ENCODE measurements at regions not wholly inside any gene's neighbourhood (a gene's known extent, or its start where the extent isn't known, plus 50 kb on each side); places are given as distances from the start of the nearest gene placed in this dataset.
"Not testable (repeated sequence)": the region's sequence is repeated elsewhere in the genome, so short reads cannot be mapped to it uniquely, and the experiment has no call there.

- Histone ChIP-seq H3K27ac (no peak overlapping the region), H3K36me3 (no peaks in the 10 kb centered on the region), H3K4me3 (no peak overlapping the region), H3K27me3 (replicated peaks in 1 of 7) (peaks cover 0 to 67% (median 4%) of the 10 kb centered on the region in 7 donors), H3K4me1 (no peaks in the 10 kb centered on the region), H3K9me3 (peaks cover 0 to 5% (median 0%) of the 10 kb centered on the region in 8 donors)
- WGBS, 5 donors = 63 to 72% (median 66%) methylated on average over 3 of the region's 3 CpGs
- no peak for TF ChIP-seq CTCF (IDR thresholded peaks at IDR 0.05 in 8 of 11, conservative IDR thresholded peaks at IDR 0.05 in 3 of 11)
- TF ChIP-seq POLR2AphosphoS5 (IDR thresholded peaks at IDR 0.05) = no peak
- TF ChIP-seq POLR2A (IDR thresholded peaks at IDR 0.05) = no peak
- DNase-seq = no peak
- intact Hi-C loops (cut with DNase I; ENCODE audit: low total_unique reads) = no loop called here
Observed at GRCh38 chr20:5467086-5467485, 143.7 kb downstream of the GPCPD1 start.

GRCh38 chr20:5465604-5465927 lies 145.2 kb downstream of the GPCPD1 start:
- intact Hi-C loops (cut with DNase I; ENCODE audit: low total_unique reads) = no loop called here
- TF ChIP-seq POLR2A (IDR thresholded peaks at IDR 0.05) = no peak
- TF ChIP-seq CTCF (IDR thresholded peaks at IDR 0.05 in 8 of 11, conservative IDR thresholded peaks at IDR 0.05 in 3 of 11) = no peak
- TF ChIP-seq POLR2AphosphoS5 (IDR thresholded peaks at IDR 0.05) = no peak
- peaks cover 0 to 67% (median 4%) of the 10 kb centered on the region in 7 donors for H3K27me3 ChIP-seq (replicated peaks in 1 of 7)

GRCh38 chr20:5464901-5465603 lies 145.8 kb downstream of the GPCPD1 start:
- H3K27me3 ChIP-seq (replicated peaks in 1 of 7) = peaks cover 0 to 65% (median 4%) of the 10 kb centered on the region in 7 donors
- H3K36me3 ChIP-seq = no peaks in the 10 kb centered on the region
- no peak overlapping the region for H3K4me3 ChIP-seq
- peaks cover 0 to 17% (median 5%) of the 10 kb centered on the region in 8 donors for H3K9me3 ChIP-seq
- no peak for TF ChIP-seq POLR2AphosphoS5 (IDR thresholded peaks at IDR 0.05)
- no peak for TF ChIP-seq CTCF (IDR thresholded peaks at IDR 0.05 in 8 of 11, conservative IDR thresholded peaks at IDR 0.05 in 3 of 11)
- TF ChIP-seq POLR2A (IDR thresholded peaks at IDR 0.05) = no peak
- intact Hi-C loops (cut with DNase I; ENCODE audit: low total_unique reads) = no loop called here
- H3K27ac ChIP-seq = no peak overlapping the region
- no peaks in the 10 kb centered on the region for H3K4me1 ChIP-seq
- no peak for DNase-seq
- 66 to 88% (median 70%) methylated on average over 17 to 23 of the region's 23 CpGs for WGBS, 5 donors

More at GRCh38 chr20:5465604-5465927, 145.2 kb downstream of the GPCPD1 start:
- Histone ChIP-seq H3K36me3 (no peaks in the 10 kb centered on the region), H3K4me1 (no peaks in the 10 kb centered on the region), H3K4me3 (no peak overlapping the region), H3K9me3 (peaks cover 0 to 12% (median 2%) of the 10 kb centered on the region in 8 donors), H3K27ac (no peak overlapping the region)
- 83 to 90% (median 88%) methylated on average over 5 of the region's 5 CpGs for WGBS, 5 donors
- DNase-seq = no peak

- Histone ChIP-seq H3K9me3 (peaks cover 0 to 35% (median 16%) of the 10 kb centered on the region in 8 donors), H3K36me3 (no peaks in the 10 kb centered on the region), H3K27me3 (replicated peaks in 1 of 7) (peaks cover 0 to 52% (median 4%) of the 10 kb centered on the region in 7 donors), H3K4me1 (no peaks in the 10 kb centered on the region), H3K27ac (no peak overlapping the region), H3K4me3 (no peak overlapping the region)
- TF ChIP-seq CTCF (IDR thresholded peaks at IDR 0.05 in 8 of 11, conservative IDR thresholded peaks at IDR 0.05 in 3 of 11) (no peak), POLR2A (IDR thresholded peaks at IDR 0.05) (no peak), POLR2AphosphoS5 (IDR thresholded peaks at IDR 0.05) (no peak)
- DNase-seq = no peak
- WGBS, 5 donors = 62 to 86% (median 71%) methylated on average over 4 to 8 of the region's 8 CpGs
- intact Hi-C loops (cut with DNase I; ENCODE audit: low total_unique reads) = no loop called here
Observed at GRCh38 chr20:5463007-5463686, 146.4 kb upstream of the PROKR2 start.

- 14 to 44% (median 36%) methylated on average over 5 to 7 of the region's 7 CpGs for WGBS, 5 donors
- H3K9me3 ChIP-seq; H3K27ac ChIP-seq; H3K4me3 ChIP-seq; intact Hi-C loops (cut with DNase I; ENCODE audit: low total_unique reads); H3K4me1 ChIP-seq; DNase-seq; H3K36me3 ChIP-seq: not testable (repeated sequence)
- peaks cover 0 to 12% (median 0%) of the 10 kb centered on the region in 7 donors for H3K27me3 ChIP-seq (replicated peaks in 1 of 7)
Observed at GRCh38 chr20:5453745-5454144, 137.0 kb upstream of the PROKR2 start.

- DNase-seq; intact Hi-C loops (cut with DNase I; ENCODE audit: low total_unique reads): not testable (repeated sequence)
- 89 to 97% (median 95%) methylated on average over 9 to 38 of the region's 38 CpGs for WGBS, 5 donors
Observed at GRCh38 chr20:5453316-5453715, 136.6 kb upstream of the PROKR2 start.

More at GRCh38 chr20:5453316-5453715, 136.6 kb upstream of the PROKR2 start:
- not testable (repeated sequence) for H3K27ac ChIP-seq, H3K9me3 ChIP-seq, H3K4me3 ChIP-seq, H3K36me3 ChIP-seq, H3K4me1 ChIP-seq
- peaks cover 0 to 16% (median 0%) of the 10 kb centered on the region in 7 donors for H3K27me3 ChIP-seq (replicated peaks in 1 of 7)

Data from spleen (tissue), 11 donors.